ENCODE measurements at regions not wholly inside any gene's neighbourhood (a gene's known extent, or its start where the extent isn't known, plus 50 kb on each side); places are given as distances from the start of the nearest gene placed in this dataset.

DNA sequence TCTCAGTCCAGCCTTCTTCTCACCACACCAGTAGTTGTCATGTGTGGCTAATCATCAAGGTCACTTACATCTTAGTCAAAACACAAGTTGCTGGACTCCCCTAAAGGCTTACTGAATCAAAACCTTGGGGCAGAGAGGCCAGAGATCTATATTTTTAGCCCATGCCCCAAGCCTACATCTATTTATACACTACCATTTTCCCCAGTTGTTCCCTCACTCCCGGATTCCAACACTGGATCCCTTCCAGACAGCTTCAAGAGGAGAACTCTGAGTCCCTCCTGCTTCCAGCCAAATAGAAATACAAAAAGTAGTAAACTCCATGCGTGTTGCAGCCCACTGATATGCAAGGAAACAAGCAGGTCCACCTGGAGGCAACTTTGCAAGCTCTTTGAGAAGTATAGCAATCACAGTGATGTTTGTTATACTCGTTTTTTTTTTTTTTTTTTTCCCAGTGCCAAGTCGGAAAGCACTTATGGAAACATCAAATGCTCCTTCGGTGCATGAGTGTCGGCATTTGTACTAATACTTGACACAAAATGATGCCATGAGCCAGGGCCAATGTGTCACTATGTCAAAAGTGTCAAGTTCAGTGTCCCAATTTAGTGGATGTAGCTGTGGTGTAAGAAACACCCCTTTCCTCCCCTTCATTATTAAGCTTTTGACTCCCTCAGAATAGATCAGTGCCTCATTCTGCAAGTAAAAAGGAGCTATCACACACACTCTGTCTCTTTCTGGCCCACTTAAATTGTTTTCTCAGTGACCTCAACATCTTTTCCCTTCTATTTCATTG lies 594.2 kb upstream of the SGCD start:
- Histone ChIP-seq H3K36me3 (ENCODE audit: low read depth) (no peaks in the 10 kb centered on the region), H3K4me1 (ENCODE audit: low read depth) (peaks cover 6% of the 10 kb centered on the region), H3K4me3 (no peak overlapping the region), H3K9me3 (no peaks in the 10 kb centered on the region)
- intact Hi-C loops (cut with DNase I, micrococcal nuclease) = no loop called here
- no peak for TF ChIP-seq CTCF (IDR thresholded peaks at IDR 0.05)
- DNase-seq = no peak
- no peak for ATAC-seq

- no peak overlapping the region for H3K4me3 ChIP-seq
- DNase-seq = no peak
- H3K36me3 ChIP-seq (ENCODE audit: low read depth) = no peaks in the 10 kb centered on the region
- H3K9me3 ChIP-seq = no peaks in the 10 kb centered on the region
- H3K4me1 ChIP-seq (ENCODE audit: low read depth) = peaks cover 3% of the 10 kb centered on the region
- intact Hi-C loops (cut with DNase I, micrococcal nuclease) = no loop called here
- no peak for TF ChIP-seq CTCF (IDR thresholded peaks at IDR 0.05)
- no peak for ATAC-seq
These were observed 593.0 kb upstream of the SGCD start for GRCh38 chr5:155733935-155734334.

DNA sequence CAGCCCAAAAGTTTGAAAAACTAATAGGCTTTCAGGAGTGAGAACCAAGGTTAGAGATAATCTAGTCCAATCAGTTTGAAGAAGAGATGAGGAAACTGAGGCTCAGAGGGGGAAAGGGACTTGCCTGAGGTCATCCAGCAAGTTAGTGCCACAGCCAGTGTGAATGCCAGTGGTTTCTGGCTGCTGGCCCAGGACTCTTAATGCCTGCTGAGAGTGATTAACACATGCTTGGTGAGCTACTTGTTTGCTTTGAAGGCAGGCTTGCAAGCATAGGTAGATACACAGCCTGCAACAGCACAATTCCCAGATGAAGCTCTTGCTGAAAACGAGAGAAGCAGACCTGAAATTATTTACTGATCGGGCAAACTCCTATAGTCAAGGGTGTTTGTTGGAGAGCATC lies 591.6 kb upstream of the SGCD start:
- H3K4me1 ChIP-seq (ENCODE audit: low read depth) = no peaks in the 10 kb centered on the region
- H3K4me3 ChIP-seq = no peak overlapping the region
- no peak for TF ChIP-seq CTCF (IDR thresholded peaks at IDR 0.05)
- DNase-seq = no peak
- ATAC-seq = no peak
- H3K36me3 ChIP-seq (ENCODE audit: low read depth) = no peaks in the 10 kb centered on the region
- intact Hi-C loops (cut with DNase I, micrococcal nuclease) = no loop called here
- no peaks in the 10 kb centered on the region for H3K9me3 ChIP-seq

DNA sequence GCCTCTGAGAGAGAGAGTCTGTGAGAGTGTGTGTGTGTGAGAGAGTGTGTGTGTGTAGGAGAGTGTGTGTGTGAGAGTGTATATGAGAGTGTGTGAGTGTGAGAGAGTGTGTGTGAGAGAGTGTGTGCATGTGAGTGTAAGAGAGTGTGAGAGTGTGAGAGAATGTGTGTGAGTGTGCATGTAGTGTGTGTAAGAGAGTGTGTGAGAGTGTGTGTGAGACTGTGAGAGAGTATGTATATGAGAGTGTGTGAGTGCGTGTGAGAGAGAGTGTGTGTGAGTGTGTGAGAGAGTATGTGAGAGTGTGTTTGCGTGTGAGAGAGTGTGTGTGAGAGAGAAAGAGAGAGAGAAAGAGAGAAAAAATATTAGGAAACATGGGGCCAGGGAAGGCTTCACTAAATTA lies 588.3 kb upstream of the SGCD start:
- no peaks in the 10 kb centered on the region for H3K4me1 ChIP-seq (ENCODE audit: low read depth)
- H3K4me3 ChIP-seq = no peak overlapping the region
- no peak for TF ChIP-seq CTCF (IDR thresholded peaks at IDR 0.05)
- no peaks in the 10 kb centered on the region for H3K36me3 ChIP-seq (ENCODE audit: low read depth)
- intact Hi-C loops (cut with DNase I, micrococcal nuclease) = no loop called here
- DNase-seq (no peak), ATAC-seq (no peak)
- H3K9me3 ChIP-seq = no peaks in the 10 kb centered on the region

- no peaks in the 10 kb centered on the region for H3K9me3 ChIP-seq
- ATAC-seq (no peak), DNase-seq (no peak)
- H3K4me1 ChIP-seq (ENCODE audit: low read depth) = no peaks in the 10 kb centered on the region
- TF ChIP-seq CTCF (IDR thresholded peaks at IDR 0.05) = no peak
- intact Hi-C loops (cut with DNase I, micrococcal nuclease) = no loop called here
- no peak overlapping the region for H3K4me3 ChIP-seq
- H3K36me3 ChIP-seq (ENCODE audit: low read depth) = no peaks in the 10 kb centered on the region
These were observed 580.5 kb upstream of the SGCD start for GRCh38 chr5:155746367-155747038.

Data from mucosa of descending colon (tissue), 3 donors.